ENCODE measurements at regions not wholly inside any gene's neighbourhood (a gene's known extent, or its start where the extent isn't known, plus 50 kb on each side); places are given as distances from the start of the nearest gene placed in this dataset.

GRCh38 chr9:97766092-97766491, 69.0 kb upstream of the XPA start:
- 91% methylated on average over 1 of the region's 2 CpGs for WGBS (ENCODE audit: insufficient coverage)
- H3K4me2 ChIP-seq (replicated peaks; ENCODE audit: extremely low read depth, low read length, poor library complexity, severe bottlenecking) = no peak overlapping the region

GRCh38 chr9:97766610-97767009, 69.5 kb upstream of the XPA start:
- H3K4me2 ChIP-seq (replicated peaks; ENCODE audit: extremely low read depth, low read length, poor library complexity, severe bottlenecking) = no peak overlapping the region
- Mint-ChIP-seq H3K27ac (no peak overlapping the region), H3K27me3 (ENCODE audit: low read depth in 3 of 3) (peaks cover 19 to 31% (median 19%) of the 10 kb centered on the region in 3 donors)

More at GRCh38 chr9:97766092-97766491, 69.0 kb upstream of the XPA start:
- H3K27ac Mint-ChIP-seq = no peak overlapping the region
- no peak for DNase-seq
- no peaks in the 10 kb centered on the region for H3K9me3 ChIP-seq (replicated peaks in 1 of 2; ENCODE audit: control insufficient read depth in 1 of 2, insufficient read depth in 1 of 2, low read length in 2 of 2)
- no peaks in the 10 kb centered on the region for H3K36me3 Mint-ChIP-seq
- H3K9me3 Mint-ChIP-seq = peaks cover 0 to 3% (median 0%) of the 10 kb centered on the region in 7 donors
- H3K36me3 ChIP-seq (replicated peaks in 1 of 2; ENCODE audit: control insufficient read depth in 1 of 2, insufficient read depth in 2 of 2, low read length in 2 of 2) = no peaks in the 10 kb centered on the region
- peaks cover 0 to 9% of the 10 kb centered on the region in 2 donors for H3K27me3 ChIP-seq (ENCODE audit: control insufficient read depth in 2 of 2, insufficient read depth in 2 of 2, low read length in 2 of 2)
- H3K4me1 ChIP-seq (ENCODE audit: control insufficient read depth in 1 of 2, insufficient read depth in 2 of 2, low read length in 2 of 2) = no peaks in the 10 kb centered on the region
- H3K27me3 Mint-ChIP-seq (ENCODE audit: low read depth in 3 of 3) = peaks cover 19 to 34% (median 22%) of the 10 kb centered on the region in 3 donors
- intact Hi-C loops (cut with micrococcal nuclease) = no loop called here
- H3K27ac ChIP-seq (ENCODE audit: low read depth in 1 of 2, low read length in 2 of 2) = no peak overlapping the region
- H3K4me3 Mint-ChIP-seq = no peak overlapping the region
- H4K20me1 ChIP-seq (ENCODE audit: insufficient read depth, low read length) = no peaks in the 10 kb centered on the region
- TF ChIP-seq CTCF (IDR thresholded peaks at IDR 0.05) = no peak
- no peaks in the 10 kb centered on the region for H3K79me2 ChIP-seq (ENCODE audit: insufficient read depth, low read length)
- no peaks in the 10 kb centered on the region for H3K4me1 Mint-ChIP-seq
- H3K9ac ChIP-seq (ENCODE audit: insufficient read depth, low read length, poor library complexity, severe bottlenecking) = no peak overlapping the region
- no peak overlapping the region for H3K4me3 ChIP-seq (replicated peaks in 1 of 3; ENCODE audit: low read depth in 2 of 3, low read length in 3 of 3)
- H2AFZ ChIP-seq (ENCODE audit: insufficient read depth, low read depth, low read length, poor library complexity, severe bottlenecking) = no peak overlapping the region

More at GRCh38 chr9:97766610-97767009, 69.5 kb upstream of the XPA start:
- TF ChIP-seq CTCF (IDR thresholded peaks at IDR 0.05) = no peak
- Histone ChIP-seq H4K20me1 (ENCODE audit: insufficient read depth, low read length) (no peaks in the 10 kb centered on the region), H3K27ac (ENCODE audit: low read depth in 1 of 2, low read length in 2 of 2) (no peak overlapping the region), H3K4me1 (ENCODE audit: control insufficient read depth in 1 of 2, insufficient read depth in 2 of 2, low read length in 2 of 2) (no peaks in the 10 kb centered on the region), H3K27me3 (ENCODE audit: control insufficient read depth in 2 of 2, insufficient read depth in 2 of 2, low read length in 2 of 2) (peaks cover 0 to 9% of the 10 kb centered on the region in 2 donors), H3K79me2 (ENCODE audit: insufficient read depth, low read length) (no peaks in the 10 kb centered on the region), H3K36me3 (replicated peaks in 1 of 2; ENCODE audit: control insufficient read depth in 1 of 2, insufficient read depth in 2 of 2, low read length in 2 of 2) (no peaks in the 10 kb centered on the region), H2AFZ (ENCODE audit: insufficient read depth, low read depth, low read length, poor library complexity, severe bottlenecking) (no peak overlapping the region), H3K4me3 (replicated peaks in 1 of 3; ENCODE audit: low read depth in 2 of 3, low read length in 3 of 3) (no peak overlapping the region), H3K9ac (ENCODE audit: insufficient read depth, low read length, poor library complexity, severe bottlenecking) (no peak overlapping the region), H3K9me3 (replicated peaks in 1 of 2; ENCODE audit: control insufficient read depth in 1 of 2, insufficient read depth in 1 of 2, low read length in 2 of 2) (no peaks in the 10 kb centered on the region)
- WGBS (ENCODE audit: insufficient coverage) = 78% methylated on average over 2 of the region's 3 CpGs
- Mint-ChIP-seq H3K4me1 (no peaks in the 10 kb centered on the region), H3K36me3 (no peaks in the 10 kb centered on the region), H3K9me3 (peaks cover 0 to 3% (median 0%) of the 10 kb centered on the region in 7 donors), H3K4me3 (no peak overlapping the region)
- intact Hi-C loops (cut with micrococcal nuclease) = no loop called here
- no peak for DNase-seq
